SK-N-SH treated with all-trans-retinoic acid at 6 μM for 48 hours (cell line): ENCODE measurements at regions not wholly inside any gene's neighbourhood (a gene's known extent, or its start where the extent isn't known, plus 50 kb on each side); places are given as distances from the start of the nearest gene placed in this dataset.

Experiments used
- POU6F1 ChIP-seq: fragments of 250-450 bp; sonication (Bioruptor Pico); IDR thresholded peaks from 2 replicates; pipeline ENCODE4 v1.8.0; 2021; ENCODE audit warnings: low read depth, mild to moderate bottlenecking, moderate library complexity, borderline replicate concordance
- RARB ChIP-seq: fragments of 250-450 bp; sonication (Bioruptor Pico); IDR thresholded peaks from 2 replicates; pipeline ENCODE4 v1.8.0; 2021; ENCODE audit warnings: mild to moderate bottlenecking, moderate library complexity
- ZFP30 ChIP-seq: fragments of 450-650 bp; formaldehyde crosslinking; IDR thresholded peaks from 2 replicates; pipeline ENCODE4 v1.5.0; 2022; ENCODE audit warnings: mild to moderate bottlenecking, moderate library complexity

GRCh38 chr7:34242391-34242790, 337.1 kb downstream of the BMPER start:
- TF ChIP-seq POU6F1 (CRISPR knock-in tag) (no peak), RARB (CRISPR knock-in tag) (no peak), ZFP30 (CRISPR knock-in tag) (no peak)
